T-helper 1 cell treated with Interleukin-12 subunit alpha and Interleukin-12 subunit beta and Interleukin-4 antibody, amounts not matched to agents 30 μg/mL and 1 μg/mL, for 36 hours (primary cell): ENCODE measurements at regions not wholly inside any gene's neighbourhood (a gene's known extent, or its start where the extent isn't known, plus 50 kb on each side); places are given as distances from the start of the nearest gene placed in this dataset.

Experiments used
- H3K27ac Mint-ChIP-seq: one replicate; pipeline ENCODE4 v1.8.0; 2021; ENCODE audit warnings: mild to moderate bottlenecking, mixed read lengths
- H3K27me3 Mint-ChIP-seq: one replicate; pipeline ENCODE4 v1.8.0; 2021; ENCODE audit warnings: low read depth, mixed read lengths
- H3K36me3 Mint-ChIP-seq: one replicate; pipeline ENCODE4 v1.8.0; 2021; ENCODE audit warnings: low read depth, mixed read lengths
- H3K4me1 Mint-ChIP-seq: one replicate; pipeline ENCODE4 v1.8.0; 2021; ENCODE audit warnings: low read depth, mixed read lengths
- H3K4me3 Mint-ChIP-seq: one replicate; pipeline ENCODE4 v1.8.0; 2021; ENCODE audit warnings: mild to moderate bottlenecking, moderate library complexity, mixed read lengths
- H3K9me3 Mint-ChIP-seq: one replicate; pipeline ENCODE4 v1.8.0; 2021; ENCODE audit warnings: mixed read lengths

- Mint-ChIP-seq H3K27me3 (no peaks in the 10 kb centered on the region), H3K4me3 (no peak overlapping the region), H3K36me3 (no peaks in the 10 kb centered on the region), H3K4me1 (no peaks in the 10 kb centered on the region), H3K9me3 (peaks cover 29% of the 10 kb centered on the region), H3K27ac (no peak overlapping the region)
Observed at GRCh38 chr2:4486971-4487370, 783.6 kb downstream of the DCDC2C start.

DNA sequence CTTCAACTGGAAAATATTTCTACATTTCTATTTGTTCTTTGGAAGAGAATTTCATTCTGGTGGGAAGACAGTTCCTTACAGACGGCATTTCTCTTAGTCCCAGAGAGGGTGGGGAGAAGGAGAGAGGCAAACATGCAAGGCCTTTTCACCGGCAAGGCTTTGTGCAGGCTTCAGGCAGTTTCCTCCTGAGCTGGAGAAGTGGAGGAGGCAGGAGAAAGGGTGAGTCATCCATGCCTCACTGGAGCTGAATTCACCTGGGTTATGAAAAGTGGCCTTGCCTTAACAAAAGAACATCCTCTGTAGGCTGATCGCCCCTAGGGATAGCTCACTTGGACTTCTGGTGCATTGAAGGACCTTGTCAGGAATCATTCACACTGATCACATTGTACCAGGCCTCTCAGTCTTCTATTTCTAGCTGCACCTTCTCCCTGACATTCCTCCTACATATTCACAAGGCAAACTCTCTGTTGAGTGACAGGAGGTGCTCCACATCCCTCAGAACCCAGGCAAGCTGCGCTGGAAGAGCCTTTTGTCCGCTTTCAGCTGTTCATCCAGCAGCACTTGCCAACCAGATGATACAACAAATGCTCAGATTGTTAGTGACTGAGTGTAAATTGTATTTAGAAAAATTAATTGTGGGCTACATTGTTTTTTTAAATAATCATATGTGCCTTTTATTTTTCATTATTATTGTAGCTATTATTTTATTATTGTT is 796.1 kb downstream of the DCDC2C start:
- Mint-ChIP-seq H3K27ac (no peak overlapping the region), H3K36me3 (no peaks in the 10 kb centered on the region), H3K9me3 (no peaks in the 10 kb centered on the region), H3K27me3 (no peaks in the 10 kb centered on the region), H3K4me3 (no peak overlapping the region), H3K4me1 (no peaks in the 10 kb centered on the region)

- Mint-ChIP-seq H3K9me3 (peaks cover 2% of the 10 kb centered on the region), H3K36me3 (no peaks in the 10 kb centered on the region), H3K27me3 (no peaks in the 10 kb centered on the region), H3K4me1 (no peaks in the 10 kb centered on the region), H3K27ac (no peak overlapping the region), H3K4me3 (no peak overlapping the region)
Observed at GRCh38 chr2:4501525-4501924, 798.1 kb downstream of the DCDC2C start.

DNA sequence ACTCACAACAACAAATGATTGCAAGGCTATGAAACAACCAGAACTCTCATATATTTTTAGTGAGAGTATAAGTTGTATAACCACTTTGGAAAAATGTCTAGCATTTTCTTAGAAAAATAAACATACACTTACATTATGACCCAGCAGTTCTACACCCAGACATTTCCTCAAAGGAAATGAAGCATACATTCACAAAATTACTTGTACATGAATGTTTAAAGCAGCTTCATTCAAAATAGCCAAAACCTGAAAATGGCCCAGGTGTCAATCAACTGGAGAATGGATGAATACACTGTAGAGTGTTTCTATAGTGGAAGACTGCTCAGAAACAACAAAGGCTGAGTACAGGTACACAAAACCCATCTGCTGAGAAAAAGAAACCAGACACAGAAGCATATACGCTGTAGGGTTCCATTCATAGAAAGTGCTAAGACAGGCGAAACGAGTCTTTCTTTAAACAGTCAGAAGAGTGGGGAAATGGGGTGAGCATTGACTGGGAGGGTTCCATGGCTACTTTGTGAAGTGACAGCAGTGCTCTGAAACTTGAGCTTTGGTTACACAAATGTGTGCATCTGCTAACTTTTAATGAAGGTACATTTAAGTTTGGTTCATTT is 799.0 kb downstream of the DCDC2C start:
- H3K4me1 Mint-ChIP-seq, result no peaks in the 10 kb centered on the region
- no peak overlapping the region for H3K4me3 Mint-ChIP-seq
- no peaks in the 10 kb centered on the region for H3K36me3 Mint-ChIP-seq
- no peaks in the 10 kb centered on the region for H3K27me3 Mint-ChIP-seq
- peaks cover 9% of the 10 kb centered on the region for H3K9me3 Mint-ChIP-seq
- no peak overlapping the region for H3K27ac Mint-ChIP-seq

DNA sequence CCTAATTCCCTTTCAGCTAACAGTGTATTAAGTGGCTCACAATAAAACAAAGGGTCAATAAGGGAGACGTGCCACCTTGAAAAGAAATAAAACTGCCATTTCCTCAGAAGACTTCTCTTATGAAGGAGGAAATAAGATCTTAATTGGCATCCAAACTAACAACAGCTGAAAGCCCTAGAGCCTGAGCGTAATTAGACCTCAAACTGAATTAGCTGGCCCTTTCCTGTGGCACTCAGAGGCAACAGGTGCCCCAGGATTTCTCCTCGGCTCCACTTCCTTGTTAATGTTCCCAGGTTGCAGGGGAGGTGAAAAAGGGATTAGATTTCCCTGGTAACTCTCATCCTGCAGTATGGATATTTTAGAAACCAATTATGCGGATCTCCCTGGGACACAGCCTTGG is 804.3 kb downstream of the DCDC2C start:
- Mint-ChIP-seq H3K4me3 (no peak overlapping the region), H3K27me3 (no peaks in the 10 kb centered on the region), H3K9me3 (peaks cover 31% of the 10 kb centered on the region), H3K27ac (no peak overlapping the region), H3K4me1 (no peaks in the 10 kb centered on the region), H3K36me3 (no peaks in the 10 kb centered on the region)

DNA sequence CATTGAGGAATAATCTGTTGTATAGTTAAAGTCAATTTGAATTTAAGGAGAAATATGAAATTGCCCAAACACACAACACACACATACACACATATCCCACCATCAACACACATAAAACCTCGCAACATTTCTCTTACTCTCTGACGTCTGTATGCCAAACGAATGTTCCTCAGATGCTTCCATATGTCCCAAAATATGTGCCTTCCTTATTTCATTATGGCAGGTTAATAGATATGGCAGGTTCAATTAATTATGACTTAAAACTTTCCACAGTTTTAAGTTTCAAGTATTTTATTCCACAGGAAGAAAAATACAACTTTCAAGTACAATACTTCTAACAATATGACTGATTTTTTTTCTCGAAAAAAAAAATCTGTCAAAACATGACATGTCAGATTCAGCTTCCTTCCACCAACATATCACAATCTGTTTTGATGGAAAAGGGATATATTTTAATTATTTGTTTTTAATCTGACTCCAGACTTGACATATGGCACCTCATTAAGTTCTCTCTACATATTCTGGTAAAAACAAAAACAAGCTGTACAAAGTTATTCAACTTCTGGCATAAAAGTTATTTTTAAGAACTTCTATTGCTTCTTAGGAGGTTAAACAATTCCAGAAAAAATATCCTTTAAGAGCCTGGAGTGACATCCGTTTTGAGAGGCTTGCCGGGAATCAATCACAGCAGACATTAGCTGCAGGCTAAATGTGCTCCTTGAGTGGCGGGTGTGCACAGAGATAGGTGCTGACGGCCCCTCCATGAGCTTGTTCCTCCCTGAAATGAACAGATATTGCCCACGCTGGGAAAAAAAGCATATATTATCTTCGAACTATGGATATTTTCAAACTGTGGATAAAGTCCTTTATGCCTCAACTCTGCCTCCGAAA is 812.7 kb downstream of the DCDC2C start:
- no peaks in the 10 kb centered on the region for H3K4me1 Mint-ChIP-seq
- no peak overlapping the region for H3K4me3 Mint-ChIP-seq
- H3K27me3 Mint-ChIP-seq, result no peaks in the 10 kb centered on the region
- peaks cover 13% of the 10 kb centered on the region for H3K9me3 Mint-ChIP-seq
- H3K27ac Mint-ChIP-seq, result no peak overlapping the region
- no peaks in the 10 kb centered on the region for H3K36me3 Mint-ChIP-seq

DNA sequence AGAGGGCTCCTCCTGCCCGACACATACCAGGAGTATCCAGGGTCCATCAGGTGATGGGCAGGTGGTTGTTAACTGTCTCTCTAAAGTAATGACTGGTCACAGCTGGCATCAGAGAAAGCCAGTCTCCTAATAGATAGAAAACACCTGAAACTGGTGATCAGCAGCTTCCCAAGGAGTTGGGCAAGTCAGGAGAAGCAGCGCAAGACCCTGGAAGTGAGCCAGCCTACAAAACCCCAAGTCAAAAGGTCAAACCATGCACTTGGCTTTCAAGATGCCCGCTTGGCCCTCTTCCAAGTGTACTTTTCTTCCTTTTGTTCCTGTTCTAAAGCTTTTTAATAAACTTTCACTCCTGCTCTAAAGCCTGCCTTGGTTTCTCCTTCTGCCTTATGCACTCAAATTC is 815.2 kb downstream of the DCDC2C start:
- peaks cover 13% of the 10 kb centered on the region for H3K9me3 Mint-ChIP-seq
- no peak overlapping the region for H3K27ac Mint-ChIP-seq
- no peak overlapping the region for H3K4me3 Mint-ChIP-seq
- H3K27me3 Mint-ChIP-seq, result no peaks in the 10 kb centered on the region
- H3K36me3 Mint-ChIP-seq, result no peaks in the 10 kb centered on the region
- no peaks in the 10 kb centered on the region for H3K4me1 Mint-ChIP-seq

GRCh38 chr2:4522498-4523421 is 819.4 kb downstream of the DCDC2C start:
- H3K4me1 Mint-ChIP-seq, result no peaks in the 10 kb centered on the region
- H3K27ac Mint-ChIP-seq, result no peak overlapping the region
- no peaks in the 10 kb centered on the region for H3K36me3 Mint-ChIP-seq
- no peak overlapping the region for H3K4me3 Mint-ChIP-seq
- H3K9me3 Mint-ChIP-seq, result peaks cover 8% of the 10 kb centered on the region
- H3K27me3 Mint-ChIP-seq, result no peaks in the 10 kb centered on the region

- H3K4me3 Mint-ChIP-seq, result no peak overlapping the region
- H3K27ac Mint-ChIP-seq, result no peak overlapping the region
- no peaks in the 10 kb centered on the region for H3K27me3 Mint-ChIP-seq
- no peaks in the 10 kb centered on the region for H3K4me1 Mint-ChIP-seq
- peaks cover 11% of the 10 kb centered on the region for H3K9me3 Mint-ChIP-seq
- no peaks in the 10 kb centered on the region for H3K36me3 Mint-ChIP-seq
Observed at GRCh38 chr2:4527416-4527815, 824.0 kb downstream of the DCDC2C start.

DNA sequence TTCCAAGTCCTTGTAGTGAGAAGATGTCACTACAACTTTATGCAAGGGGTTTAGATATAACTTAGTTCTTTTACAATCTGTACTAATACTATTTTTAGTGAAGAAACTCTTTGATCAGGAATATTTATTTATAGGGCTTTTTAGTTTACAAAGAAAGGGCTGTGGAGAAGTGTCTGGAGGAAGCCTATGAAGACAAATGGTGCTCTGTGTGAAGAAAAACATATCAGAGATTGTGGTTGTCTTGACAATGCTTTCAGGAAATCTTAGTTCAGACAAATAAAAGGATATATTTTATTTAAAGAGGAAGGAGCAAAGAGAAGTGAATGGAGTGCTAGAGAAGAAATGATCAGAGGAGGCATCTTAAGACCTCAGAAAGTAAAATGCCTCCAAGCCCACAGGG is 824.9 kb downstream of the DCDC2C start:
- Mint-ChIP-seq H3K27ac (no peak overlapping the region), H3K36me3 (no peaks in the 10 kb centered on the region), H3K27me3 (no peaks in the 10 kb centered on the region), H3K4me1 (no peaks in the 10 kb centered on the region), H3K4me3 (no peak overlapping the region), H3K9me3 (peaks cover 13% of the 10 kb centered on the region)

- Mint-ChIP-seq H3K36me3 (no peaks in the 10 kb centered on the region), H3K27me3 (no peaks in the 10 kb centered on the region), H3K9me3 (peaks cover 14% of the 10 kb centered on the region)
Observed at GRCh38 chr2:4528773-4529172, 825.4 kb downstream of the DCDC2C start.

GRCh38 chr2:4529738-4530137 is 826.4 kb downstream of the DCDC2C start:
- H3K36me3 Mint-ChIP-seq, result no peaks in the 10 kb centered on the region
- no peak overlapping the region for H3K27ac Mint-ChIP-seq
- H3K4me3 Mint-ChIP-seq, result no peak overlapping the region
- no peaks in the 10 kb centered on the region for H3K27me3 Mint-ChIP-seq
- no peaks in the 10 kb centered on the region for H3K4me1 Mint-ChIP-seq
- peaks cover 14% of the 10 kb centered on the region for H3K9me3 Mint-ChIP-seq

More at GRCh38 chr2:4528773-4529172, 825.4 kb downstream of the DCDC2C start:
- Mint-ChIP-seq H3K4me1 (no peaks in the 10 kb centered on the region), H3K27ac (no peak overlapping the region), H3K4me3 (no peak overlapping the region)

DNA sequence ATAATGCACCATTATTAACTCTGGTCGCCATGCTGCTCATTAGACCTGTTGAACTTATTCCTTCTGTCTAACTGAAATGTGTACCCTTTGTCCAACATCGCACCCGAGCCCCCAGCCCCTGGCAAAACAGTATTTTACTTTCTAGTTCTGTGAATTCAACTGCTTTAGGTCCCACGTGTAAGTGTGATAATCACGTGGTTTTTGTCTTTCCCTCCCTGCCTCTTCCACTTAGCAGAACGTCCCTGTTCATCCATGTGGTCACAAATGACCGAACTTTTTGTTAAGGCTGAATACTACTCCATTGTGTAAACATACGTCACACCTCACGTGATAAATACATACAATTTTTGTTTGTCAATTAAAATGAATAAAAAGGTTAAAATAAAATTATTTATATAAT is 826.9 kb downstream of the DCDC2C start:
- peaks cover 14% of the 10 kb centered on the region for H3K9me3 Mint-ChIP-seq
- no peaks in the 10 kb centered on the region for H3K4me1 Mint-ChIP-seq
- H3K27ac Mint-ChIP-seq, result no peak overlapping the region
- no peaks in the 10 kb centered on the region for H3K36me3 Mint-ChIP-seq
- no peaks in the 10 kb centered on the region for H3K27me3 Mint-ChIP-seq
- no peak overlapping the region for H3K4me3 Mint-ChIP-seq

GRCh38 chr2:4533806-4534205 is 830.4 kb downstream of the DCDC2C start:
- H3K27ac Mint-ChIP-seq, result no peak overlapping the region
- H3K27me3 Mint-ChIP-seq, result no peaks in the 10 kb centered on the region
- H3K9me3 Mint-ChIP-seq, result peaks cover 11% of the 10 kb centered on the region
- H3K4me1 Mint-ChIP-seq, result no peaks in the 10 kb centered on the region
- H3K36me3 Mint-ChIP-seq, result no peaks in the 10 kb centered on the region
- H3K4me3 Mint-ChIP-seq, result no peak overlapping the region
